HEK293 (cell line): ENCODE measurements at regions not wholly inside any gene's neighbourhood (a gene's known extent, or its start where the extent isn't known, plus 50 kb on each side); places are given as distances from the start of the nearest gene placed in this dataset.

Source experiments
- GLIS1 ChIP-seq: fragments of 450-650 bp; formaldehyde crosslinking; IDR thresholded peaks from 2 replicates; pipeline ENCODE4 v1.5.1; 2016; ENCODE audit warnings: missing biosample characterization, missing genetic modification characterization
- ZBTB17 ChIP-seq: fragments of 450-650 bp; formaldehyde crosslinking; IDR thresholded peaks from 2 replicates; pipeline ENCODE4 v1.5.1; 2016; ENCODE audit warnings: missing biosample characterization, missing genetic modification characterization
- ZBTB48 ChIP-seq: fragments of 450-650 bp; formaldehyde crosslinking; IDR thresholded peaks from 2 replicates; pipeline ENCODE4 v1.5.1; 2016; ENCODE audit warnings: missing biosample characterization, missing genetic modification characterization
- ZNF335 ChIP-seq: fragments of 450-650 bp; formaldehyde crosslinking; conservative IDR thresholded peaks from 2 replicates; pipeline ENCODE4 v1.5.1; 2016; ENCODE audit warnings: missing biosample characterization, missing genetic modification characterization
- ZNF660 ChIP-seq: fragments of 450-650 bp; IDR thresholded peaks from 2 replicates; pipeline ENCODE4 v1.5.1; 2018; ENCODE audit warnings: missing biosample characterization, mild to moderate bottlenecking, missing genetic modification characterization
- TF ChIP-seq, protein P1 (sequence below): fragments of 450-650 bp; formaldehyde crosslinking; IDR thresholded peaks from 2 replicates; pipeline ENCODE4 v1.5.1; 2016; ENCODE audit warnings: missing biosample characterization, missing genetic modification characterization
- TF ChIP-seq, protein P2 (sequence below): IDR thresholded peaks from 2 replicates; pipeline ENCODE4 v1.6.1; 2011; ENCODE audit warnings: mild to moderate bottlenecking, low read depth, low read length, borderline replicate concordance

DNA sequence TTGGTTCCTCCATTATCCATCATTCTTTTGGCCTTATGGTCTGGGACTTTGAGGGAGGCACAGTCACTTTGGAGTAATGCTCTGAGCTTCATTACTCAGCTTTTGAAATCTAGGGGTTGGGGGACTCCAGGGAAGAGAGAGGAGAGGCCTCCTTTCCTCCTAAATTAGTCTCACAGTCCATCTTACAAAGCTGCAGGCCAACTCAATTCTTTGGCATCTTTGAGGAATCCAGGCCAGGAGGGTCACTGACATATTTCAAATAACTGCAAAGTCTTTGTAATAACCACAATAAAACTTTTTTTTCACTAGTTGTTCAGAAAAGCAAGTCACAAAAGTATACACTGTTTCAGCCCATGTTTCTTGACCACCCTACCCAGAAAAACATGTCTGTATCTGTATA lies 73.3 kb upstream of the FAR1 start:
- TF ChIP-seq, protein P1, sequence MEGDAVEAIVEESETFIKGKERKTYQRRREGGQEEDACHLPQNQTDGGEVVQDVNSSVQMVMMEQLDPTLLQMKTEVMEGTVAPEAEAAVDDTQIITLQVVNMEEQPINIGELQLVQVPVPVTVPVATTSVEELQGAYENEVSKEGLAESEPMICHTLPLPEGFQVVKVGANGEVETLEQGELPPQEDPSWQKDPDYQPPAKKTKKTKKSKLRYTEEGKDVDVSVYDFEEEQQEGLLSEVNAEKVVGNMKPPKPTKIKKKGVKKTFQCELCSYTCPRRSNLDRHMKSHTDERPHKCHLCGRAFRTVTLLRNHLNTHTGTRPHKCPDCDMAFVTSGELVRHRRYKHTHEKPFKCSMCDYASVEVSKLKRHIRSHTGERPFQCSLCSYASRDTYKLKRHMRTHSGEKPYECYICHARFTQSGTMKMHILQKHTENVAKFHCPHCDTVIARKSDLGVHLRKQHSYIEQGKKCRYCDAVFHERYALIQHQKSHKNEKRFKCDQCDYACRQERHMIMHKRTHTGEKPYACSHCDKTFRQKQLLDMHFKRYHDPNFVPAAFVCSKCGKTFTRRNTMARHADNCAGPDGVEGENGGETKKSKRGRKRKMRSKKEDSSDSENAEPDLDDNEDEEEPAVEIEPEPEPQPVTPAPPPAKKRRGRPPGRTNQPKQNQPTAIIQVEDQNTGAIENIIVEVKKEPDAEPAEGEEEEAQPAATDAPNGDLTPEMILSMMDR (tag by site-specific recombination) = no peak
- no peak for TF ChIP-seq ZBTB17 (tag by site-specific recombination)
- TF ChIP-seq, protein P2, sequence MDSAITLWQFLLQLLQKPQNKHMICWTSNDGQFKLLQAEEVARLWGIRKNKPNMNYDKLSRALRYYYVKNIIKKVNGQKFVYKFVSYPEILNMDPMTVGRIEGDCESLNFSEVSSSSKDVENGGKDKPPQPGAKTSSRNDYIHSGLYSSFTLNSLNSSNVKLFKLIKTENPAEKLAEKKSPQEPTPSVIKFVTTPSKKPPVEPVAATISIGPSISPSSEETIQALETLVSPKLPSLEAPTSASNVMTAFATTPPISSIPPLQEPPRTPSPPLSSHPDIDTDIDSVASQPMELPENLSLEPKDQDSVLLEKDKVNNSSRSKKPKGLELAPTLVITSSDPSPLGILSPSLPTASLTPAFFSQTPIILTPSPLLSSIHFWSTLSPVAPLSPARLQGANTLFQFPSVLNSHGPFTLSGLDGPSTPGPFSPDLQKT = no peak
- TF ChIP-seq ZBTB48 (tag by site-specific recombination) = no peak
- TF ChIP-seq ZNF660 (tag by site-specific recombination) = no peak
- no peak for TF ChIP-seq GLIS1 (tag by site-specific recombination)
- no peak for TF ChIP-seq ZNF335 (tag by site-specific recombination)
